ENCODE measurements at regions not wholly inside any gene's neighbourhood (a gene's known extent, or its start where the extent isn't known, plus 50 kb on each side); places are given as distances from the start of the nearest gene placed in this dataset.

DNA sequence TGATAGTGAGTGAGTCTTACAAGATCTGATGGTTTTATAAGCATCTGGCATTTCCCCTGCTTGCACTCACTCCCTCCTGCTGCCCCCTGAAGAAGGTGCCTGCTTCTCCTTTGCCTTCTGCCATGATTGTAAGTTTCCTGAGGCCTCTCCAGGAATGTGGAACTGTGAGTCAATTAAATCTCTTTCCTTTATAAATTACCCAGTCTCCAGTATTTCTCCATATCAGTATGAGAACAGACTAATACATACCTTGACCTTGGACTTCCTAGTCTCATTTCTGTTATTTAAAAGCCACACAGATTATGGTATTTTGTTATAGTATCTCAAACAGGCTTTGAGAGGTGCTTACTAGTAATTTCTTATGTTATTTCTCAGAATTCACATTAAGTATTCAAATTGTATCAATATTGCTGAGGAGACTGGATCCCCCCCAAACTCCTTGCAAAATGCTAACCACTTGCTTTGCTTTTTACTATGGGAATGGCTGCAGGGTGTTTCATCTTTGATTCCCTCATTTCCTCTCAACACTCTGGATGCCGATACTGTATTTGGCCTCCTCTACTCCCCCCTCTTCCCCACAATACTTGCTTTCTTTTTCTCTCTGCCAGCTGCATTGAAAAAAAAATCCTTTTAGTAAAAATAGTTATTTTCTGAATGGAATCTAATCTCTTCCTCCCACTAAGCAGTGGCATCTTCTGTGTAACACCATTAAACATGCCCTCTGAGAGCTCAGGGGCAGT is 96.9 kb upstream of the WLS start:
- in situ Hi-C loops (cut with HindIII; ENCODE audit: extremely low pct_ligation_motif_present, low pct_unique_long_range_greater_than_20kb) (no loop called here), intact Hi-C loops (cut with micrococcal nuclease; ENCODE audit: unreplicated experiment) (no loop called here)
- no peaks in the 10 kb centered on the region for H3K36me3 ChIP-seq (replicated peaks in 1 of 2; ENCODE audit: control insufficient read depth in 1 of 2, insufficient read depth in 2 of 2, low read length in 2 of 2)
- H3K4me3 ChIP-seq (replicated peaks in 1 of 3; ENCODE audit: insufficient read depth in 1 of 3, low read depth in 2 of 3, low read length in 3 of 3) = no peak overlapping the region
- no peaks in the 10 kb centered on the region; a peak in 1 of 5 replicates for H3K27me3 ChIP-seq (ENCODE audit: control insufficient read depth in 1 of 2, insufficient read depth in 2 of 2, low read length in 2 of 2)
- TF ChIP-seq, protein P1, sequence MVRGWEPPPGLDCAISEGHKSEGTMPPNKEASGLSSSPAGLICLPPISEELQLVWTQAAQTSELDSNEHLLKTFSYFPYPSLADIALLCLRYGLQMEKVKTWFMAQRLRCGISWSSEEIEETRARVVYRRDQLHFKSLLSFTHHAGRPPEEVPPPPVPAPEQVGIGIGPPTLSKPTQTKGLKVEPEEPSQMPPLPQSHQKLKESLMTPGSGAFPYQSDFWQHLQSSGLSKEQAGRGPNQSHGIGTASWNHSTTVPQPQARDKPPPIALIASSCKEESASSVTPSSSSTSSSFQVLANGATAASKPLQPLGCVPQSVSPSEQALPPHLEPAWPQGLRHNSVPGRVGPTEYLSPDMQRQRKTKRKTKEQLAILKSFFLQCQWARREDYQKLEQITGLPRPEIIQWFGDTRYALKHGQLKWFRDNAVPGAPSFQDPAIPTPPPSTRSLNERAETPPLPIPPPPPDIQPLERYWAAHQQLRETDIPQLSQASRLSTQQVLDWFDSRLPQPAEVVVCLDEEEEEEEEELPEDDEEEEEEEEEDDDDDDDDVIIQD (CRISPR knock-in tag; IDR thresholded peaks at IDR 0.05; ENCODE audit: low read depth) = no peak
- TF ChIP-seq MIER2 (CRISPR knock-in tag; IDR thresholded peaks at IDR 0.05) = no peak
- no peak for TF ChIP-seq KLF12 (CRISPR knock-in tag; IDR thresholded peaks at IDR 0.05; ENCODE audit: borderline replicate concordance)
- no peak for TF ChIP-seq ZZZ3 (CRISPR knock-in tag; IDR thresholded peaks at IDR 0.05; ENCODE audit: borderline replicate concordance)
- no peak for TF ChIP-seq HOXA3 (CRISPR knock-in tag; IDR thresholded peaks at IDR 0.05)
- TF ChIP-seq, protein P2, sequence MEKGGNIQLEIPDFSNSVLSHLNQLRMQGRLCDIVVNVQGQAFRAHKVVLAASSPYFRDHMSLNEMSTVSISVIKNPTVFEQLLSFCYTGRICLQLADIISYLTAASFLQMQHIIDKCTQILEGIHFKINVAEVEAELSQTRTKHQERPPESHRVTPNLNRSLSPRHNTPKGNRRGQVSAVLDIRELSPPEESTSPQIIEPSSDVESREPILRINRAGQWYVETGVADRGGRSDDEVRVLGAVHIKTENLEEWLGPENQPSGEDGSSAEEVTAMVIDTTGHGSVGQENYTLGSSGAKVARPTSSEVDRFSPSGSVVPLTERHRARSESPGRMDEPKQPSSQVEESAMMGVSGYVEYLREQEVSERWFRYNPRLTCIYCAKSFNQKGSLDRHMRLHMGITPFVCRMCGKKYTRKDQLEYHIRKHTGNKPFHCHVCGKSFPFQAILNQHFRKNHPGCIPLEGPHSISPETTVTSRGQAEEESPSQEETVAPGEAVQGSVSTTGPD (CRISPR knock-in tag; IDR thresholded peaks at IDR 0.05) = no peak
- no peak for TF ChIP-seq SMAD3 (CRISPR knock-in tag; IDR thresholded peaks at IDR 0.05)
- TF ChIP-seq, protein P3, sequence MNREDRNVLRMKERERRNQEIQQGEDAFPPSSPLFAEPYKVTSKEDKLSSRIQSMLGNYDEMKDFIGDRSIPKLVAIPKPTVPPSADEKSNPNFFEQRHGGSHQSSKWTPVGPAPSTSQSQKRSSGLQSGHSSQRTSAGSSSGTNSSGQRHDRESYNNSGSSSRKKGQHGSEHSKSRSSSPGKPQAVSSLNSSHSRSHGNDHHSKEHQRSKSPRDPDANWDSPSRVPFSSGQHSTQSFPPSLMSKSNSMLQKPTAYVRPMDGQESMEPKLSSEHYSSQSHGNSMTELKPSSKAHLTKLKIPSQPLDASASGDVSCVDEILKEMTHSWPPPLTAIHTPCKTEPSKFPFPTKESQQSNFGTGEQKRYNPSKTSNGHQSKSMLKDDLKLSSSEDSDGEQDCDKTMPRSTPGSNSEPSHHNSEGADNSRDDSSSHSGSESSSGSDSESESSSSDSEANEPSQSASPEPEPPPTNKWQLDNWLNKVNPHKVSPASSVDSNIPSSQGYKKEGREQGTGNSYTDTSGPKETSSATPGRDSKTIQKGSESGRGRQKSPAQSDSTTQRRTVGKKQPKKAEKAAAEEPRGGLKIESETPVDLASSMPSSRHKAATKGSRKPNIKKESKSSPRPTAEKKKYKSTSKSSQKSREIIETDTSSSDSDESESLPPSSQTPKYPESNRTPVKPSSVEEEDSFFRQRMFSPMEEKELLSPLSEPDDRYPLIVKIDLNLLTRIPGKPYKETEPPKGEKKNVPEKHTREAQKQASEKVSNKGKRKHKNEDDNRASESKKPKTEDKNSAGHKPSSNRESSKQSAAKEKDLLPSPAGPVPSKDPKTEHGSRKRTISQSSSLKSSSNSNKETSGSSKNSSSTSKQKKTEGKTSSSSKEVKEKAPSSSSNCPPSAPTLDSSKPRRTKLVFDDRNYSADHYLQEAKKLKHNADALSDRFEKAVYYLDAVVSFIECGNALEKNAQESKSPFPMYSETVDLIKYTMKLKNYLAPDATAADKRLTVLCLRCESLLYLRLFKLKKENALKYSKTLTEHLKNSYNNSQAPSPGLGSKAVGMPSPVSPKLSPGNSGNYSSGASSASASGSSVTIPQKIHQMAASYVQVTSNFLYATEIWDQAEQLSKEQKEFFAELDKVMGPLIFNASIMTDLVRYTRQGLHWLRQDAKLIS (CRISPR knock-in tag; IDR thresholded peaks at IDR 0.05) = no peak
- no peak overlapping the region for H3K27ac ChIP-seq (ENCODE audit: extremely low read length, insufficient read depth, low read length)
- BruUV-seq (replicated peaks) = no TSS peak
- DNase-seq (ENCODE audit: low spot score) (no peak), ATAC-seq (no peak), FAIRE-seq (no peak)
- no peaks in the 10 kb centered on the region for H3K9me3 ChIP-seq (ENCODE audit: low read length)
- no peak overlapping the region for H2AFZ ChIP-seq (ENCODE audit: low read length)
- H4K20me1 ChIP-seq (ENCODE audit: insufficient read depth, low read length) = no peaks in the 10 kb centered on the region
- 0% methylated on average over 1 of the region's 1 CpG for WGBS (ENCODE audit: low lambda C conversion rate)
- POLR2A ChIA-PET = no interaction called here
- CTCF ChIA-PET (ENCODE audit: low intra/inter-chr PET ratio, low total read pairs) = no interaction called here
- H3K9ac ChIP-seq (ENCODE audit: insufficient read depth, low read depth, low read length) = no peak overlapping the region
- no peaks in the 10 kb centered on the region for H3K79me2 ChIP-seq (ENCODE audit: insufficient read depth, low read length)
- H3K4me2 ChIP-seq (ENCODE audit: low read depth, low read length) = no peak overlapping the region
- H3K4me1 ChIP-seq (ENCODE audit: insufficient read depth, low read length) = no peaks in the 10 kb centered on the region
